HCT116 (cell line): ENCODE measurements at regions not wholly inside any gene's neighbourhood (a gene's known extent, or its start where the extent isn't known, plus 50 kb on each side); places are given as distances from the start of the nearest gene placed in this dataset.

Source experiments
- CEBPB ChIP-seq: IDR thresholded peaks from 2 replicates; pipeline ENCODE4 v1.6.1; 2012; ENCODE audit warnings: low read depth
- CTCF ChIP-seq, 3 experiments: fragments of 200-600 bp in 1 of 3; sonication (generic) in 1 of 3; IDR thresholded peaks in 2 of 3; conservative IDR thresholded peaks in 1 of 3; 2 replicates each; pipeline ENCODE4 v1.5.1; 2012 to 2017; ENCODE audit warnings: low read depth in 2 of 3, low read length in 2 of 3, antibody characterized with exemption in 1 of 3, borderline replicate concordance in 1 of 3, control low read depth in 1 of 3, mild to moderate bottlenecking in 1 of 3, mixed read lengths in 1 of 3, mixed run types in 1 of 3, moderate library complexity in 1 of 3; ENCODE audit not compliant: insufficient read depth in 1 of 3
- RAD21 ChIP-seq: IDR thresholded peaks from 2 replicates; pipeline ENCODE4 v1.6.1; 2012; ENCODE audit warnings: low read depth, mild to moderate bottlenecking
- REST ChIP-seq: IDR thresholded peaks from 2 replicates; pipeline ENCODE4 v1.6.1; 2012; ENCODE audit warnings: low read depth

- TF ChIP-seq RAD21 (no peak), CTCF (IDR thresholded peaks at IDR 0.05 in 2 of 3, conservative IDR thresholded peaks at IDR 0.05 in 1 of 3; ENCODE audit: borderline replicate concordance in 1 of 3, insufficient read depth in 1 of 3, low read depth in 2 of 3, low read length in 2 of 3) (no peak), CEBPB (no peak), REST (no peak)
Observed at GRCh38 chr1:4421986-4422385, 232.4 kb upstream of the AJAP1 start.
